ENCODE measurements at regions not wholly inside any gene's neighbourhood (a gene's known extent, or its start where the extent isn't known, plus 50 kb on each side); places are given as distances from the start of the nearest gene placed in this dataset.

DNA sequence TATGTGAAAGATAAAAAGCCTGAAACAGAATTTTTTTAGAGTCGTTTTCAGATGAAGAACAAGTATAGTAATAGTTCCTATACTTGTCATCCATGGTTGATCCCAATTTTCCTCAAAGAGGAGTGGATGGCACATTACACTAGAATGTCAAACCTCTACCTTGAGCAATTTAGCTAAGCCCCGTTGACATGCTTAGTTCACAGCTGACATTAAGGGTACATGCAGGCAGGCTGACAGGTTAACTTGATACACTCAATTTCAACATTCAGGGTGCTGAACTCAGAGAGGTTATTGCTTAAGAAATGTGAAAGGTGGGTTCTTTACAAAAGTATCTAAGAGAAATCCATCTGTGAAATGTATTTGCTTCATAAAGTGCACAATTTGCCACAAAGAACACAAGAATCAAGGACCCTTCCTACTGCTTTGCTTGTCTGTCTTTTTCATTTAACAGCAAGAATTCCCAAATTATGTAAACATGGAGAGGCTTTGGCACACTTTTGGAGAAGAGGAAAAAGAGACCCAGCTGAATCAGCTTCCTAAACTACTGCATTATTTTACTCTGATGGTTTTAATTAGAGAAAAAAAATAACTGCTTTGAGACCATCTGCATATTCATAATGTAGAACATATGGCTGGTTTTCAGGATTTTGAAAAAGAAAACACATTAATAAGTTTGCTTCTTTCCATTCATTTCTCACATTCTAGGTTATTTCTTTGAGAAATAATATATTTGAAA lies 122.5 kb upstream of the DDIT4L start:
- no peak overlapping the region for H3K4me3 Mint-ChIP-seq
- H3K27ac Mint-ChIP-seq, result no peak overlapping the region
- H3K4me1 Mint-ChIP-seq, result peaks cover 23% of the 10 kb centered on the region
- peaks cover 4% of the 10 kb centered on the region for H3K27me3 Mint-ChIP-seq (ENCODE audit: low read depth)
- H3K36me3 Mint-ChIP-seq (ENCODE audit: low read depth), result no peaks in the 10 kb centered on the region
- no peaks in the 10 kb centered on the region for H3K9me3 Mint-ChIP-seq
- TF ChIP-seq, protein P1, sequence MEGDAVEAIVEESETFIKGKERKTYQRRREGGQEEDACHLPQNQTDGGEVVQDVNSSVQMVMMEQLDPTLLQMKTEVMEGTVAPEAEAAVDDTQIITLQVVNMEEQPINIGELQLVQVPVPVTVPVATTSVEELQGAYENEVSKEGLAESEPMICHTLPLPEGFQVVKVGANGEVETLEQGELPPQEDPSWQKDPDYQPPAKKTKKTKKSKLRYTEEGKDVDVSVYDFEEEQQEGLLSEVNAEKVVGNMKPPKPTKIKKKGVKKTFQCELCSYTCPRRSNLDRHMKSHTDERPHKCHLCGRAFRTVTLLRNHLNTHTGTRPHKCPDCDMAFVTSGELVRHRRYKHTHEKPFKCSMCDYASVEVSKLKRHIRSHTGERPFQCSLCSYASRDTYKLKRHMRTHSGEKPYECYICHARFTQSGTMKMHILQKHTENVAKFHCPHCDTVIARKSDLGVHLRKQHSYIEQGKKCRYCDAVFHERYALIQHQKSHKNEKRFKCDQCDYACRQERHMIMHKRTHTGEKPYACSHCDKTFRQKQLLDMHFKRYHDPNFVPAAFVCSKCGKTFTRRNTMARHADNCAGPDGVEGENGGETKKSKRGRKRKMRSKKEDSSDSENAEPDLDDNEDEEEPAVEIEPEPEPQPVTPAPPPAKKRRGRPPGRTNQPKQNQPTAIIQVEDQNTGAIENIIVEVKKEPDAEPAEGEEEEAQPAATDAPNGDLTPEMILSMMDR (IDR thresholded peaks at IDR 0.05; ENCODE audit: unreplicated experiment in 3 of 3), result no peak

DNA sequence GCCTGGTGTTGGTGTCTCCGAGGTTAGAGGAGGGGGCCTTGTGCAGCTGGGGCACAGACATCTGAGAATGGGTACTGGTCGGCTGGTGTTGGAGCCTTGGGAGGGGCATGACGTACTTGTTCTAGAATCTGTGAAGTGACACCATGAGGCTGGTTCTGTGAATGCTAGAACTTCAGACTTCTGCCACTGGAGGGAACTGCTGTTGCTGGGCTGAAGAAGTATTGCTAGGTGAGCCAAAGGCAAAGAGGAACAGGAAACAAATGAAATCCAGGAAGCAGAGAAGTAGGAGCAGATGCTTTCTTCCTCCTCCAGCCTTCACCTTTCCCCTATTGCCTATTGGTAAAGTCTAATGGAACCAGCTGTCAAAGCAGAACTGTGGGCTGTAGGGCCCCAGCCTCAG lies 120.9 kb upstream of the DDIT4L start:
- no peak overlapping the region for H3K27ac Mint-ChIP-seq
- H3K36me3 Mint-ChIP-seq (ENCODE audit: low read depth), result no peaks in the 10 kb centered on the region
- H3K27me3 Mint-ChIP-seq (ENCODE audit: low read depth), result peaks cover 4% of the 10 kb centered on the region
- H3K4me1 Mint-ChIP-seq, result peaks cover 11% of the 10 kb centered on the region
- no peak overlapping the region for H3K4me3 Mint-ChIP-seq
- H3K9me3 Mint-ChIP-seq, result no peaks in the 10 kb centered on the region
- TF ChIP-seq, protein P1 (IDR thresholded peaks at IDR 0.05; ENCODE audit: unreplicated experiment in 3 of 3), result no peak

DNA sequence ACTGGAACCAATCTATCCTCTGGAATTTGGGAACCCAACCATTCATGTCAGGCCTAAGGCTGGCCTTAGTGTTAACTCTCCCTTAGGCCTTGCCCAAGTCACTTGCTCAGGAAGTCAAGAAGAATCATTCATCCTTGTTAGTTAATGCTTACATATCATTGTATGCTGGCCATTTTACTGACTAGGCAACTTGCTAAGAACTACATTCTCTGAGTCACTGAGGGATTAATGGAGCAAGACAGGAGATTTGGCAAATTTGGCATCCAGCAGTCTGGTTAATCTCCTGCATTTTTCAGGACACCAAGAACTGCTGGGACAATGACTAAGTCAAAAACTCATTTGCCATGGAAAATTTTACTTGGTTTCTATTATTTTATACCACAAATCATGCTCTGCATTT lies 115.8 kb upstream of the DDIT4L start:
- no peaks in the 10 kb centered on the region for H3K9me3 Mint-ChIP-seq
- no peak overlapping the region for H3K4me3 Mint-ChIP-seq
- H3K4me1 Mint-ChIP-seq, result no peaks in the 10 kb centered on the region
- H3K27ac Mint-ChIP-seq, result no peak overlapping the region
- TF ChIP-seq, protein P1 (IDR thresholded peaks at IDR 0.05; ENCODE audit: unreplicated experiment in 3 of 3), result no peak
- peaks cover 3% of the 10 kb centered on the region for H3K27me3 Mint-ChIP-seq (ENCODE audit: low read depth)
- H3K36me3 Mint-ChIP-seq (ENCODE audit: low read depth), result no peaks in the 10 kb centered on the region

DNA sequence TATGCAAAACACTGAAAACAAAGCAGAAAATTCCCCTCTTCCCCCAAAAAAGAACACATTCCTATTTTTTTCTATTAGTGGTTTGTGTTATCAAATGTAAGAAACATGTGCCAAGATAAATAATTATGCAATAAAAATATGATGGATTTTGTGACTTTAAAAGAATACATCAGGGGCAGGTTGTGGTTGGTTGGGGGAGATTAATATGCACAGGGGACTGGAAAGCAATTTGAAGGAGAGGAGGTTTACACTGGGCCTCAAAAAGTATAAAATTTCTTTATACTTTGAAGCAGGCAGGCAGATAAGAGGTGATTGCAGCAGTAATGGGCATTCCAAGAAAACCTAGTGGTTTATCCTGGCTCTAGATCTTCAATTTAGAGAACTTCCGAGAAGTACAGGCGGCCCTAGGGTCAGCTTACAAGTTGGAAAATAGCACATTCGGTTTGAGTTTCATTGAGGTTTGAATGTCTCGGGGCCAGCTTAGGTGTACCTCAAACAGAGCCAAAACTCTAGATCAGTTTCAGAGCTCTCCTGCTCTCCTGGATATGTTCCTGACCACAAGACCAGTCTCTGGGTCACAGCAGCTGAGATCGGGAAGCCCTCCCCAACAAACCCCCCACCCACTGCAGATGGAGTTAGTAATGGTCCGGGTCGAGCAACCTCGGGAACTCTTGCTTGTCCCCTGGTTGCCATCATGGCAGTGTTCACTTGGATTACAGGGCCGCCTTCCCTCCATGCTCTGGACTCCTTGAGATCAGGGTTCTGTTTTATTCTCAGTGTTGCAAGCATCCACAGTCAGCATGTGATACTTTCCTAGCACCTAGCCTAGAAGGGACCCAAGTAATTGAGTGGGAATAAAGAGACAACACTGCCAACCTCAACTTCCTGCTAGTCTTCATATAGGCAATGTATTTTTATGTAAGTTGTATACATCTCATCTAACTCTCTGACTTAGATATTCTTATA lies 112.1 kb upstream of the DDIT4L start:
- no peaks in the 10 kb centered on the region for H3K27me3 Mint-ChIP-seq (ENCODE audit: low read depth)
- no peaks in the 10 kb centered on the region for H3K36me3 Mint-ChIP-seq (ENCODE audit: low read depth)
- TF ChIP-seq, protein P1 (IDR thresholded peaks at IDR 0.05; ENCODE audit: unreplicated experiment in 3 of 3), result no peak
- no peak overlapping the region for H3K4me3 Mint-ChIP-seq
- H3K4me1 Mint-ChIP-seq, result peaks cover 17% of the 10 kb centered on the region
- no peaks in the 10 kb centered on the region for H3K9me3 Mint-ChIP-seq
- peak overlapping the region in 2 of 3 experiments; percentile 8 to 50 for H3K27ac Mint-ChIP-seq

DNA sequence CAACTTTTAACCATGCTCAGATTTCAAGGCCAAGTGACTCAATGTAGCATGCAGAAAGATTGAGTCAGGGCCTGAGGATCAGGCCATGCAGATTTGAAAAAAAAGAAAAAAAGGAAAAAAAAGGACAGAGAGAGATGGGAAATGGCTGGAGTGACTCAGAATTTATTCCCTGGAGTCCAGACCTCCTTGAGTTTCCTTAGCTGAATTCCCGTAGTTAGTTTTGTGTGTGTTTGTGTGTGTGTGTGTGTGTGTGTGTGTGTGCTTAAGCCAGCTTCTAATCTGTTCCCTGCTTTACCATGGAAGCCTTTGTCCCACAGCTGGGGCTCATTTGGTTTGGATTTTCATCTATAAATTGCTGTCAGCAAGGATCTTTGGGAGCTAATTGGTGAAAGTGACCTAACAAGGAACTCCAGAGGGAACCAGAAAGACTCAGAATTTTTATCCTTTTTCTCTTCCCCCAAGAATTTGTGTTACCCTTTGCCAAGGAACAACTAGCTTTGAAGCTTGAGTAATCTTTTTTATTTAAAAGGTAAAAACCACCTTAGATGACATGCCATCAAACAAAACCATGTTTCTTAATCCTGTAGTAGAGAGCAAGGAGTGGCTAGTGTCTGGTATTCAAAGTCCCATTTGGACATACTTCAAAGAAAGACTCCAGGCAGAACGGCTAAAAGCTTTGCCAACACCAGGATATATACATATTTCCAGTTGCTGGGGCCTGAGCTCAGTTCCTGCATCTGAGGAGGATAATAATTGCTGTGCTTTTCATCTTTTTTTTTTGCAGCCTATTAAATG lies 109.0 kb upstream of the DDIT4L start:
- peaks cover 23% of the 10 kb centered on the region for H3K4me1 Mint-ChIP-seq
- H3K27me3 Mint-ChIP-seq (ENCODE audit: low read depth), result no peaks in the 10 kb centered on the region
- H3K36me3 Mint-ChIP-seq (ENCODE audit: low read depth), result no peaks in the 10 kb centered on the region
- peak overlapping the region; percentile 76 to 85 (median 78) for H3K27ac Mint-ChIP-seq
- H3K4me3 Mint-ChIP-seq, result no peak overlapping the region
- peaks cover 4% of the 10 kb centered on the region for H3K9me3 Mint-ChIP-seq
- TF ChIP-seq, protein P1 (IDR thresholded peaks at IDR 0.05; ENCODE audit: unreplicated experiment in 3 of 3), result no peak

Data from nephron (organoid).